A549 (cell line): ENCODE measurements at regions not wholly inside any gene's neighbourhood (a gene's known extent, or its start where the extent isn't known, plus 50 kb on each side); places are given as distances from the start of the nearest gene placed in this dataset.
"Not testable (repeated sequence)": the region's sequence is repeated elsewhere in the genome, so short reads cannot be mapped to it uniquely, and the experiment has no call there.

ENCODE experiments used
- BHLHE40 ChIP-seq: IDR thresholded peaks from 2 replicates; pipeline ENCODE4 v1.6.1; 2012; ENCODE audit warnings: low read depth, low read length, inconsistent platforms
- CHD2 ChIP-seq: fragments of 150-350 bp; IDR thresholded peaks from 2 replicates; pipeline ENCODE4 v1.6.1; 2014; ENCODE audit warnings: low read length; ENCODE audit not compliant: partially characterized antibody
- FOSL2 ChIP-seq, 2 experiments: fragments of 450-650 bp in 1 of 2; fragments of >200 bp in 1 of 2; sonication (Bioruptor Twin) in 1 of 2; formaldehyde crosslinking; IDR thresholded peaks; 2 replicates each; pipeline versions ENCODE4 v1.5.0 to v1.6.1; 2016 to 2020; ENCODE audit warnings: mild to moderate bottlenecking in 1 of 2, moderate library complexity in 1 of 2
- HOXA7 ChIP-seq: fragments of 250-450 bp; sonication (Bioruptor Pico); IDR thresholded peaks from 2 replicates; pipeline ENCODE4 v1.5.0; 2020; ENCODE audit warnings: mild to moderate bottlenecking, moderate library complexity
- NPAS2 ChIP-seq: fragments of 250-450 bp; sonication (Bioruptor Pico); IDR thresholded peaks from 2 replicates; pipeline ENCODE4 v1.8.0; 2022; ENCODE audit warnings: mild to moderate bottlenecking, moderate library complexity, borderline replicate concordance
- POLR2A ChIP-seq: IDR thresholded peaks from 2 replicates; pipeline ENCODE4 v1.6.1; 2012; ENCODE audit warnings: mild to moderate bottlenecking, low read length
- POLR2AphosphoS2 ChIP-seq: conservative IDR thresholded peaks from 2 replicates; pipeline ENCODE4 v1.6.1; 2012; ENCODE audit warnings: low read length, improper control_type of control experiment, inconsistent platforms
- RAD21 ChIP-seq, 2 experiments: fragments of >200 bp in 1 of 2; sonication (Bioruptor Twin) in 1 of 2; formaldehyde crosslinking in 1 of 2; IDR thresholded peaks in 1 of 2; conservative IDR thresholded peaks in 1 of 2; 2 replicates in 1 of 2; 3 replicates in 1 of 2; pipeline ENCODE4 v1.6.1; 2012 to 2018; ENCODE audit warnings: inconsistent platforms in 1 of 2
- RCOR1 ChIP-seq: fragments of 150-350 bp; IDR thresholded peaks from 2 replicates; pipeline ENCODE4 v1.6.1; 2014; ENCODE audit warnings: antibody characterized with exemption, low read length, low read depth
- RFX5 ChIP-seq: fragments of 450-650 bp; IDR thresholded peaks from 2 replicates; pipeline ENCODE4 v1.7.1; 2014; ENCODE audit warnings: antibody characterized with exemption, mild to moderate bottlenecking, moderate library complexity
- SMC3 ChIP-seq: fragments of >200 bp; sonication (Bioruptor Twin); formaldehyde crosslinking; IDR thresholded peaks from 3 replicates; pipeline ENCODE4 v1.6.1; 2018; ENCODE audit warnings: inconsistent platforms
- TF ChIP-seq, protein P1 (sequence below): fragments of >200 bp; sonication (Bioruptor Twin); formaldehyde crosslinking; IDR thresholded peaks from 3 replicates; pipeline ENCODE4 v1.5.1; 2016
- TF ChIP-seq, protein P2 (sequence below): fragments of 200-600 bp; sonication (generic); IDR thresholded peaks from 2 replicates; pipeline ENCODE4 v1.6.1; 2016; ENCODE audit warnings: antibody characterized with exemption, mild to moderate bottlenecking, moderate library complexity
- TF ChIP-seq, protein P3 (sequence below): IDR thresholded peaks from 2 replicates; pipeline ENCODE4 v1.6.1; 2012

DNA sequence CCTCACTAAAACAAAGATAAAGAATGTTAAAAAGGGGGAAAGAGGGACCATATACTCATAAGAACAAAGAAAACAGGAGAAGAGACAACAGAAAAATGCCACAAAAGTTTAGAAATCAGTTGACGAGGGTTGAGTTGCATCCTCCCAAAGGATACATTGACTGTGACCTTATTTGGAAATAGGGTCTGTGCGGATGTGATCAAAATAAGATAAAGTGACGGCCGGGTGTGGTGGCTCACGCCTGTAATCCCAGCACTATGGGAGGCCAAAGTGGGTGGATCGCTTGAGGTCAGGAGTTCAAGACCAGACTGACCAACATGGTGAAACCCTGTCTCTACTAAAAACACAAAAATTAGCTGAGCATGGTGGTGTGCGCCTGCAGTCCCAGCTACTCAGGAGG is 79.1 kb upstream of the FREM1 start:
- TF ChIP-seq RAD21 (conservative IDR thresholded peaks at IDR 0.05 in 1 of 2, IDR thresholded peaks at IDR 0.05 in 1 of 2); HOXA7 (CRISPR knock-in tag); BHLHE40; NPAS2; RFX5; SMC3; FOSL2 (IDR thresholded peaks at IDR 0.05); FOSL2 (CRISPR knock-in tag; IDR thresholded peaks at IDR 0.05); CHD2; POLR2A; RCOR1; POLR2AphosphoS2: not testable (repeated sequence)
- TF ChIP-seq, protein P1, sequence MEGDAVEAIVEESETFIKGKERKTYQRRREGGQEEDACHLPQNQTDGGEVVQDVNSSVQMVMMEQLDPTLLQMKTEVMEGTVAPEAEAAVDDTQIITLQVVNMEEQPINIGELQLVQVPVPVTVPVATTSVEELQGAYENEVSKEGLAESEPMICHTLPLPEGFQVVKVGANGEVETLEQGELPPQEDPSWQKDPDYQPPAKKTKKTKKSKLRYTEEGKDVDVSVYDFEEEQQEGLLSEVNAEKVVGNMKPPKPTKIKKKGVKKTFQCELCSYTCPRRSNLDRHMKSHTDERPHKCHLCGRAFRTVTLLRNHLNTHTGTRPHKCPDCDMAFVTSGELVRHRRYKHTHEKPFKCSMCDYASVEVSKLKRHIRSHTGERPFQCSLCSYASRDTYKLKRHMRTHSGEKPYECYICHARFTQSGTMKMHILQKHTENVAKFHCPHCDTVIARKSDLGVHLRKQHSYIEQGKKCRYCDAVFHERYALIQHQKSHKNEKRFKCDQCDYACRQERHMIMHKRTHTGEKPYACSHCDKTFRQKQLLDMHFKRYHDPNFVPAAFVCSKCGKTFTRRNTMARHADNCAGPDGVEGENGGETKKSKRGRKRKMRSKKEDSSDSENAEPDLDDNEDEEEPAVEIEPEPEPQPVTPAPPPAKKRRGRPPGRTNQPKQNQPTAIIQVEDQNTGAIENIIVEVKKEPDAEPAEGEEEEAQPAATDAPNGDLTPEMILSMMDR, result not testable (repeated sequence)
- TF ChIP-seq, protein P2, sequence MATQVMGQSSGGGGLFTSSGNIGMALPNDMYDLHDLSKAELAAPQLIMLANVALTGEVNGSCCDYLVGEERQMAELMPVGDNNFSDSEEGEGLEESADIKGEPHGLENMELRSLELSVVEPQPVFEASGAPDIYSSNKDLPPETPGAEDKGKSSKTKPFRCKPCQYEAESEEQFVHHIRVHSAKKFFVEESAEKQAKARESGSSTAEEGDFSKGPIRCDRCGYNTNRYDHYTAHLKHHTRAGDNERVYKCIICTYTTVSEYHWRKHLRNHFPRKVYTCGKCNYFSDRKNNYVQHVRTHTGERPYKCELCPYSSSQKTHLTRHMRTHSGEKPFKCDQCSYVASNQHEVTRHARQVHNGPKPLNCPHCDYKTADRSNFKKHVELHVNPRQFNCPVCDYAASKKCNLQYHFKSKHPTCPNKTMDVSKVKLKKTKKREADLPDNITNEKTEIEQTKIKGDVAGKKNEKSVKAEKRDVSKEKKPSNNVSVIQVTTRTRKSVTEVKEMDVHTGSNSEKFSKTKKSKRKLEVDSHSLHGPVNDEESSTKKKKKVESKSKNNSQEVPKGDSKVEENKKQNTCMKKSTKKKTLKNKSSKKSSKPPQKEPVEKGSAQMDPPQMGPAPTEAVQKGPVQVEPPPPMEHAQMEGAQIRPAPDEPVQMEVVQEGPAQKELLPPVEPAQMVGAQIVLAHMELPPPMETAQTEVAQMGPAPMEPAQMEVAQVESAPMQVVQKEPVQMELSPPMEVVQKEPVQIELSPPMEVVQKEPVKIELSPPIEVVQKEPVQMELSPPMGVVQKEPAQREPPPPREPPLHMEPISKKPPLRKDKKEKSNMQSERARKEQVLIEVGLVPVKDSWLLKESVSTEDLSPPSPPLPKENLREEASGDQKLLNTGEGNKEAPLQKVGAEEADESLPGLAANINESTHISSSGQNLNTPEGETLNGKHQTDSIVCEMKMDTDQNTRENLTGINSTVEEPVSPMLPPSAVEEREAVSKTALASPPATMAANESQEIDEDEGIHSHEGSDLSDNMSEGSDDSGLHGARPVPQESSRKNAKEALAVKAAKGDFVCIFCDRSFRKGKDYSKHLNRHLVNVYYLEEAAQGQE, result not testable (repeated sequence)
- TF ChIP-seq, protein P3, sequence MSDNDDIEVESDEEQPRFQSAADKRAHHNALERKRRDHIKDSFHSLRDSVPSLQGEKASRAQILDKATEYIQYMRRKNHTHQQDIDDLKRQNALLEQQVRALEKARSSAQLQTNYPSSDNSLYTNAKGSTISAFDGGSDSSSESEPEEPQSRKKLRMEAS, result not testable (repeated sequence)
